ENCODE measurements at regions not wholly inside any gene's neighbourhood (a gene's known extent, or its start where the extent isn't known, plus 50 kb on each side); places are given as distances from the start of the nearest gene placed in this dataset.

DNA sequence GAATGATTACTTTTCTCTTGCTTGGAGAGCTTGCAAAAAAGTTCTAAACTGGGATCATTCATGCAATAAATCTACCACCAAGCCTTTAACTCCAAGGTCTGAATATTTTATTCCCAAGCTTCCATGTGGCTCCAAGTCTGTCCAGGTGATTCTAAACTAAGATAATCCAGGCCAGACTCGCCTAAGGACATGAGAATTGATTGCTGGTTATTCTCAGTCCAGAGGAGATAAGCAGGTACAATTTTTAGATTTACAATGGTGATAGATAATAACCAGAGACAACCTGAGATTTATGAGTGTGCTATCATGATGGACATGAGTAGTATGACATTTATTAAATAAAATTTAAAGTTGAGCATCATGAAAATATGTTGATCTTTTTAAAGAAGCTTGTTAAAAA is 156.5 kb upstream of the SPRY2 start:
- no peak for TF ChIP-seq POLR2A (IDR thresholded peaks at IDR 0.05)
- TF ChIP-seq CTCF (IDR thresholded peaks at IDR 0.05), result no peak
